T-helper 1 cell treated with Interleukin-12 subunit alpha and Interleukin-12 subunit beta and Interleukin-4 antibody, amounts not matched to agents 30 μg/mL and 1 μg/mL, for 36 hours (primary cell): ENCODE measurements at regions not wholly inside any gene's neighbourhood (a gene's known extent, or its start where the extent isn't known, plus 50 kb on each side); places are given as distances from the start of the nearest gene placed in this dataset.
"Not testable (repeated sequence)": the region's sequence is repeated elsewhere in the genome, so short reads cannot be mapped to it uniquely, and the experiment has no call there.

Experiments used
- H3K27ac Mint-ChIP-seq: one replicate; pipeline ENCODE4 v1.8.0; 2021; ENCODE audit warnings: mild to moderate bottlenecking, mixed read lengths
- H3K27me3 Mint-ChIP-seq: one replicate; pipeline ENCODE4 v1.8.0; 2021; ENCODE audit warnings: low read depth, mixed read lengths
- H3K36me3 Mint-ChIP-seq: one replicate; pipeline ENCODE4 v1.8.0; 2021; ENCODE audit warnings: low read depth, mixed read lengths
- H3K4me1 Mint-ChIP-seq: one replicate; pipeline ENCODE4 v1.8.0; 2021; ENCODE audit warnings: low read depth, mixed read lengths
- H3K4me3 Mint-ChIP-seq: one replicate; pipeline ENCODE4 v1.8.0; 2021; ENCODE audit warnings: mild to moderate bottlenecking, moderate library complexity, mixed read lengths
- H3K9me3 Mint-ChIP-seq: one replicate; pipeline ENCODE4 v1.8.0; 2021; ENCODE audit warnings: mixed read lengths

DNA sequence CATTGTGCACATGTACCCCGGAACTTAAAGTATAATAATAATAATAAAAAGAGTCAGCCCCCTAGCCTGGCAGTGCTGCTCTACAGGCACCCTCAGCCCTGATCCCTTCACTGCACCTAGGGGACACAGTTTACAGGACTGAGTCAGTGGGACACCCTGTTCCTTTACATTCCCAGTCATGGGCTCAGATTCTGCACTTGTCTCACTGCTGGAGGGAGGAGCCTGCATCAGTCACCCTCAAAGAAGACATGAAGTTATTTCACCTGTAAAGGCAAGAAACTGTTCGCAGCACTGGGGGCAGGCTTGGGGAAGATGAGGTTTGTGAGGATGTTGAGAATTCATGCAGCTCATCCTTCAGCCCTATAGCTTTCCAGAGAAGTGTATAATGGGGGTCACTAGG, 50.7 kb upstream of the VPREB1 start:
- H3K27ac Mint-ChIP-seq = no peak overlapping the region
- H3K36me3 Mint-ChIP-seq = no peaks in the 10 kb centered on the region
- no peak overlapping the region for H3K4me3 Mint-ChIP-seq
- peaks cover 42% of the 10 kb centered on the region for H3K27me3 Mint-ChIP-seq
- H3K9me3 Mint-ChIP-seq = no peaks in the 10 kb centered on the region
- peaks cover 2% of the 10 kb centered on the region for H3K4me1 Mint-ChIP-seq

- H3K27ac Mint-ChIP-seq, H3K4me1 Mint-ChIP-seq, H3K9me3 Mint-ChIP-seq, H3K4me3 Mint-ChIP-seq, H3K36me3 Mint-ChIP-seq: not testable (repeated sequence)
- H3K27me3 Mint-ChIP-seq = peaks cover 44% of the 10 kb centered on the region
These were observed 51.1 kb upstream of the VPREB1 start for GRCh38 chr22:22193462-22193861.

DNA sequence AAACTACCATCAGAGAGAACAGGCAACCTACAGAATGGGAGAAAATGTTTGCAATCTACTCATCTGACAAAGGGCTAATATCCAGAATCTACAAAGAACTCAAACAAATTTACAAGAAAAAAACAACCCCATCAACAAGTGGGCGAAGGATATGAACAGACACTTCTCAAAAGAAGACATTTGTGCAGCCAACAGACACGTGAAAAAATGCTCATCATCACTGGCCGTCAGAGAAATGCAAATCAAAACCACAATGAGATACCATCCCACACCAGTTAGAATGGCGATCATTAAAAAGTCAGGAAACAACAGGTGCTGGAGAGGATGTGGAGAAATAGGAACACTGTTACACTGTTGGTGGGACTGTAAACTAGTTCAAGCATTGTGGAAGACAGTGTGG, 51.6 kb upstream of the VPREB1 start:
- not testable (repeated sequence) for H3K9me3 Mint-ChIP-seq, H3K27ac Mint-ChIP-seq, H3K4me1 Mint-ChIP-seq, H3K4me3 Mint-ChIP-seq, H3K36me3 Mint-ChIP-seq
- H3K27me3 Mint-ChIP-seq = peaks cover 44% of the 10 kb centered on the region

- not testable (repeated sequence) for H3K36me3 Mint-ChIP-seq, H3K9me3 Mint-ChIP-seq, H3K27ac Mint-ChIP-seq, H3K4me3 Mint-ChIP-seq, H3K4me1 Mint-ChIP-seq
- H3K27me3 Mint-ChIP-seq = peaks cover 50% of the 10 kb centered on the region
These were observed 54.8 kb upstream of the VPREB1 start for GRCh38 chr22:22189796-22190195.

- peaks cover 60% of the 10 kb centered on the region for H3K27me3 Mint-ChIP-seq
- not testable (repeated sequence) for H3K4me1 Mint-ChIP-seq, H3K36me3 Mint-ChIP-seq, H3K27ac Mint-ChIP-seq, H3K9me3 Mint-ChIP-seq, H3K4me3 Mint-ChIP-seq
These were observed 56.7 kb upstream of the VPREB1 start for GRCh38 chr22:22187863-22188262.

DNA sequence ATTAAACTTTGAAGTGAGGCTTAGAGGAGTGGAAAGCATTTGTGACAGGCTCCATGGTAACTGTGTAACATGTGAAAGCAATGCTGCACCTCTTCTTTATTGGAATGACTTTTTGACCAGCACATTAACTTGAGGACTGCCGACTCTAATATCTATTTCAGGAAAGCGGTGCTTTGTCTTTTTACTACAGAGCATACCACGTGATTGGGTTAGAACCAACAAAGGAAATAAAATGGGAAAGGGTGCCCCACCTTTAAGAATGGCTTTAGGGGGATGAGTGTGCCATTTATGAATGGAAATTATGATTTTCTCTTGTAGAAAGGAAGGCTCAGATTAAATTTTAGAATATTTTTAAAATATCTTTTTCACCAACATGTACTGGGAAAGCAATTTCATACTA, 57.3 kb upstream of the VPREB1 start:
- Mint-ChIP-seq H3K4me1 (no peaks in the 10 kb centered on the region), H3K27me3 (peaks cover 58% of the 10 kb centered on the region), H3K4me3 (no peak overlapping the region), H3K27ac (no peak overlapping the region), H3K36me3 (no peaks in the 10 kb centered on the region), H3K9me3 (no peaks in the 10 kb centered on the region)

GRCh38 chr22:22185844-22186499, 58.6 kb upstream of the VPREB1 start:
- Mint-ChIP-seq H3K36me3 (no peaks in the 10 kb centered on the region), H3K9me3 (no peaks in the 10 kb centered on the region), H3K4me1 (no peaks in the 10 kb centered on the region), H3K27ac (no peak overlapping the region), H3K4me3 (no peak overlapping the region), H3K27me3 (peaks cover 53% of the 10 kb centered on the region)

- Mint-ChIP-seq H3K36me3 (no peaks in the 10 kb centered on the region), H3K27ac (no peak overlapping the region), H3K27me3 (peaks cover 46% of the 10 kb centered on the region)
These were observed 59.4 kb upstream of the VPREB1 start for GRCh38 chr22:22185217-22185616.

GRCh38 chr22:22184277-22184807, 60.2 kb upstream of the VPREB1 start:
- Mint-ChIP-seq H3K4me1 (no peaks in the 10 kb centered on the region), H3K9me3 (no peaks in the 10 kb centered on the region), H3K27me3 (peaks cover 38% of the 10 kb centered on the region), H3K27ac (no peak overlapping the region), H3K4me3 (no peak overlapping the region), H3K36me3 (no peaks in the 10 kb centered on the region)

More at GRCh38 chr22:22185217-22185616, 59.4 kb upstream of the VPREB1 start:
- Mint-ChIP-seq H3K4me3 (no peak overlapping the region), H3K9me3 (no peaks in the 10 kb centered on the region), H3K4me1 (no peaks in the 10 kb centered on the region)

- Mint-ChIP-seq H3K9me3 (no peaks in the 10 kb centered on the region), H3K4me3 (no peak overlapping the region), H3K27ac (no peak overlapping the region), H3K4me1 (peaks cover 6% of the 10 kb centered on the region), H3K27me3 (peaks cover 37% of the 10 kb centered on the region), H3K36me3 (no peaks in the 10 kb centered on the region)
These were observed 61.7 kb upstream of the VPREB1 start for GRCh38 chr22:22182990-22183264.

GRCh38 chr22:22182218-22182989, 62.2 kb upstream of the VPREB1 start:
- Mint-ChIP-seq H3K4me3 (no peak overlapping the region), H3K27me3 (peaks cover 36% of the 10 kb centered on the region), H3K27ac (no peak overlapping the region), H3K9me3 (no peaks in the 10 kb centered on the region), H3K36me3 (no peaks in the 10 kb centered on the region), H3K4me1 (peaks cover 6% of the 10 kb centered on the region)

- no peak overlapping the region for H3K4me3 Mint-ChIP-seq
- H3K27ac Mint-ChIP-seq = no peak overlapping the region
- H3K9me3 Mint-ChIP-seq = no peaks in the 10 kb centered on the region
- no peaks in the 10 kb centered on the region for H3K36me3 Mint-ChIP-seq
- peaks cover 6% of the 10 kb centered on the region for H3K4me1 Mint-ChIP-seq
- peaks cover 35% of the 10 kb centered on the region for H3K27me3 Mint-ChIP-seq
These were observed 63.2 kb upstream of the VPREB1 start for GRCh38 chr22:22181341-22181850.

DNA sequence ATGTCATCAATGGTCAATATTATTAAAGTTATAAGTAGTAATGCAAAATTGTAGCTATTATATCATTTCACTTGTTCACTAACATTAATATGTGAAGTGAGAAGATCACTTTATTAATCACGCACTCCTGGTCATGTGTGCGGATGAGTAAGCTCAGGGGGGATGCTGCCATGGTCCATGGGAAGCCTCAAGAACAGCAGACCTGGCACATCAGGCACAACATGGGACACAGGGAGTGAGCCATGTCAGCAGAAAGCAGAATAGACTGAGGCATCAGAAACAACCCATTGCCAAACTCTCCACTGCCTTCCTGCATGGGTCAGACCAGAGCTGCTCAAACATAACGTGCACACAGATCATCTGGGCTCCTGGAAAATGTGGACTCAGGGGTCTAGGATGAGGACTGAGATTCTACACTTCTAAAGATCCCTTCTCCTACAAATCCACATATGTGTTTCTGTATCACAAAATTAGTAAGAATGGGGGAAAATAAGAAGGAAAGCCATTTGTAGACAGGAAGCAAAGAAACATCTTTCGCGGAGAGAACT, 63.8 kb upstream of the VPREB1 start:
- Mint-ChIP-seq H3K9me3 (no peaks in the 10 kb centered on the region), H3K27me3 (peaks cover 34% of the 10 kb centered on the region), H3K4me3 (no peak overlapping the region), H3K36me3 (no peaks in the 10 kb centered on the region), H3K4me1 (peaks cover 6% of the 10 kb centered on the region), H3K27ac (no peak overlapping the region)

DNA sequence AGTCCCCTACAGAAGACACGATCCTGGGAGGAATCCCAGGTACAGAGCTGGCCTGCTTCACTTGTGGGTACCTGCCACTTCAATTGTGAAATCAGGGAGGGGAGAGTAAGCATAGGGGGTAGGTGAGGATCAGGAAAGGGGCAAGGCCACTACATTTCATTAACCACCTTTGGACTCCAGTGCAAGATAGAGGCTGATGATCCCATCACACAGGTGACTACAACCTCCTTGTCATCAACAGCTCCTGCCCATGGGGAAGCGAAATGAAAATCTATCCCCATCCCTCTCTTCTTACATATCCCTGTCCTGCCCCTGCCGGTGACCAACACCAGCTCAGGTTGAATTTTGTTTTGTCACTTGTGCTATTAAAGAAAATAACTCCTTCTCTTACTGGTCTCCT, 64.7 kb upstream of the VPREB1 start:
- Mint-ChIP-seq H3K4me1 (peaks cover 6% of the 10 kb centered on the region), H3K9me3 (no peaks in the 10 kb centered on the region), H3K4me3 (no peak overlapping the region), H3K27ac (no peak overlapping the region), H3K36me3 (no peaks in the 10 kb centered on the region), H3K27me3 (peaks cover 33% of the 10 kb centered on the region)

- H3K9me3 Mint-ChIP-seq = no peaks in the 10 kb centered on the region
- no peak overlapping the region for H3K4me3 Mint-ChIP-seq
- no peaks in the 10 kb centered on the region for H3K36me3 Mint-ChIP-seq
- no peak overlapping the region for H3K27ac Mint-ChIP-seq
- H3K27me3 Mint-ChIP-seq = peaks cover 24% of the 10 kb centered on the region
- H3K4me1 Mint-ChIP-seq = peaks cover 6% of the 10 kb centered on the region
These were observed 65.6 kb upstream of the VPREB1 start for GRCh38 chr22:22178992-22179391.
